Breast epithelium (tissue), 4 donors: ENCODE measurements at regions not wholly inside any gene's neighbourhood (a gene's known extent, or its start where the extent isn't known, plus 50 kb on each side); places are given as distances from the start of the nearest gene placed in this dataset.

Experiments
- DNase-seq, 2 donors: peaks; one replicate each; pipeline ENCODE4 v3.0.0-alpha.2; 2019; ENCODE audit warnings: low spot score in 2 of 2
- H3K27ac ChIP-seq, 2 donors: fragments of 200-600 bp; sonication (generic) in 1 of 2; one replicate each; pipeline ENCODE4 v1.5.1; 2016 to 2019; ENCODE audit warnings: mild to moderate bottlenecking in 1 of 2
- H3K27me3 ChIP-seq, 2 donors: fragments of 200-600 bp; sonication (generic) in 1 of 2; one replicate each; pipeline versions ENCODE4 v1.5.1 to v1.6.0; 2017 to 2019; ENCODE audit warnings: control low read depth in 1 of 2, mild to moderate bottlenecking in 1 of 2
- H3K36me3 ChIP-seq: fragments of 200-600 bp; one replicate; pipeline ENCODE4 v1.5.1; 2019
- H3K4me1 ChIP-seq, 2 donors: fragments of 200-600 bp; sonication (generic); one replicate each; pipeline ENCODE4 v1.5.1; 2016 to 2019; ENCODE audit warnings: control low read depth in 1 of 2
- H3K4me3 ChIP-seq, 3 donors: fragments of 200-600 bp; sonication (generic); 1 replicate in 2 of 3; 2 replicates in 1 of 3; pipeline ENCODE4 v1.5.1; 2016 to 2019; ENCODE audit warnings: mild to moderate bottlenecking in 3 of 3, moderate library complexity in 2 of 3
- H3K9me3 ChIP-seq, 2 donors: fragments of 200-600 bp; sonication (generic) in 1 of 2; one replicate each; pipeline ENCODE4 v1.5.1; 2016 to 2019; ENCODE audit warnings: control low read depth in 1 of 2
- CTCF ChIP-seq, 3 donors: fragments of 450-650 bp; IDR thresholded peaks; one replicate each; pipeline ENCODE4 v1.5.1; 2016 to 2017; ENCODE audit warnings: antibody characterized with exemption in 3 of 3, mild to moderate bottlenecking in 3 of 3, moderate library complexity in 3 of 3
- POLR2A ChIP-seq: fragments of 450-650 bp; IDR thresholded peaks from one replicate; pipeline ENCODE4 v1.6.1; 2016; ENCODE audit warnings: antibody characterized with exemption, mild to moderate bottlenecking, moderate library complexity
- POLR2AphosphoS5 ChIP-seq, 3 donors: sonication (generic); formaldehyde crosslinking; IDR thresholded peaks; one replicate each; pipeline ENCODE4 v1.6.1; 2017; ENCODE audit warnings: antibody characterized with exemption in 3 of 3
- intact Hi-C: fragments of 100-400 bp; cut with DNase I; formaldehyde crosslinking; loops from one replicate; pipeline ENCODE4 v1.15.1; 2023; ENCODE audit warnings: low total_unique reads

- intact Hi-C loops = no loop called here
- H3K27ac ChIP-seq = no peak overlapping the region
- no peak for DNase-seq
- H3K27me3 ChIP-seq = no peaks in the 10 kb centered on the region
- no peaks in the 10 kb centered on the region for H3K9me3 ChIP-seq
- H3K4me1 ChIP-seq = no peaks in the 10 kb centered on the region
- TF ChIP-seq POLR2A (no peak), CTCF (IDR thresholded peaks at IDR 0.05) (no peak), POLR2AphosphoS5 (IDR thresholded peaks at IDR 0.05) (no peak)
- H3K36me3 ChIP-seq = no peaks in the 10 kb centered on the region
- no peak overlapping the region for H3K4me3 ChIP-seq
These were observed 1113.7 kb downstream of the CDH11 start for GRCh38 chr16:64008131-64008530.

DNA sequence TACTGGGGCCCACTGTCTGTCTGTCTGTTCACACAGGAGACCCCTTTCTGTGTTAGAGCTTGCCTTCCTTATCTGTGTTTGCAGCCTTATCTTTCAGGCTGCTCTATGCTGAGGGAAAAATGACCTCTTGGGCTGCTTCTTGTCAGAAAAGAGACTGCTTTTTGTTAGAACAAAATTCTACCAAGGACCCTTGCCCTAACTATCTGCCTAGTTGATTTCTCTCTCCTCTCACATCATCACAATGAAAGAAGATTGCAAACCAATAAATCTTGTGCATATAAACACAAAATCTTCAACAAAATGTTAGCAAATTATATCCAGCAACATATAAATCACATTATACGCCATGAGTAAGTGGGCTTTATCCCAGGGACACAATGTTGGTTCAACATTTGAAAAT is 1117.7 kb downstream of the CDH11 start:
- H3K4me3 ChIP-seq = no peak overlapping the region
- no peaks in the 10 kb centered on the region for H3K27me3 ChIP-seq
- H3K9me3 ChIP-seq = no peaks in the 10 kb centered on the region
- no peaks in the 10 kb centered on the region for H3K36me3 ChIP-seq
- no peak for TF ChIP-seq POLR2A
- TF ChIP-seq CTCF (IDR thresholded peaks at IDR 0.05) = no peak
- no peak for TF ChIP-seq POLR2AphosphoS5 (IDR thresholded peaks at IDR 0.05)
- DNase-seq = no peak
- H3K27ac ChIP-seq = no peak overlapping the region
- intact Hi-C loops = no loop called here
- H3K4me1 ChIP-seq = no peaks in the 10 kb centered on the region

- Histone ChIP-seq H3K27me3 (no peaks in the 10 kb centered on the region), H3K36me3 (no peaks in the 10 kb centered on the region), H3K4me1 (no peaks in the 10 kb centered on the region), H3K4me3 (no peak overlapping the region), H3K27ac (no peak overlapping the region), H3K9me3 (no peaks in the 10 kb centered on the region)
- DNase-seq = no peak
- no peak for TF ChIP-seq POLR2A
- TF ChIP-seq CTCF (IDR thresholded peaks at IDR 0.05) = no peak
- no peak for TF ChIP-seq POLR2AphosphoS5 (IDR thresholded peaks at IDR 0.05)
- intact Hi-C loops = no loop called here
These were observed 1126.8 kb downstream of the CDH11 start for GRCh38 chr16:63995025-63995424.

DNA sequence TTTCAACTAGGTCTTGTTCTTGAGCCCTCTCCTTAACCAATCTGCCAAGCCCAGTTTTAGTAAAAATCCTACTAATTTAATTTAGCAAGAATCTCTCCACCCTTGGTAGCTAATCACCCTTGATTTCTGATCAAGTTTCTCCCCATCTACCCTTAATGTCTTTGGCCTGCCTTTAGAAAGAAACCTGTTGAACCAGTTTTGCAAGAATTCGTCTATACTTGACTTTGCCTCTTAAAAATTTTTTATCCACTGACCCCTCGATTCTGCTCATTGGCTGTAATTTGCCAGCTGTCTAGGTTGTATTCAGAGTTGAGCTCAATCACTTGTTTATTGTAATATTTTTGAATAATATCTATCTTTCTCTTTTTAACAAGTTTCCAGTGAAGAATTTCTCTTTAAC is 1138.5 kb downstream of the CDH11 start:
- Histone ChIP-seq H3K36me3 (no peaks in the 10 kb centered on the region), H3K9me3 (no peaks in the 10 kb centered on the region), H3K4me1 (no peaks in the 10 kb centered on the region), H3K4me3 (no peak overlapping the region), H3K27ac (no peak overlapping the region), H3K27me3 (no peaks in the 10 kb centered on the region)
- intact Hi-C loops = no loop called here
- TF ChIP-seq POLR2A (no peak), CTCF (IDR thresholded peaks at IDR 0.05) (no peak), POLR2AphosphoS5 (IDR thresholded peaks at IDR 0.05) (no peak)
- no peak for DNase-seq

DNA sequence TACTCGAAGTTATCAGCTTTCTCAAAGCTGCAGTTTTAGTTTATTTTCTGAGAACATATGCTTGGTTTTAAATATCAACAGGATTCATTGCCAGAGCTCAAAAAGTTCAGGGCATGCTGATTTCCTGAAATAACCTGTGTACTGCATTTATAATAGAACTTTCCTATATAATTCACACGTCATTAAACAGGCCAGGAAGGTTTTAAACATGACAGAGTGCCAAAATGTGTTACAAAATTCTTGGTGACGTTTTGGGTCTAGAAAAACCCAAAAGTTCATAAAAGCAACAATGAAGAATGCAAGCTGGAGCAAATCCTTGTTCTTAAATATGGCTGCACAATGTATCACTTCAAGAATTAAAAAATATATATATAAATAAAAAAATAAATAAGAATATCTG is 1139.1 kb downstream of the CDH11 start:
- H3K27me3 ChIP-seq = no peaks in the 10 kb centered on the region
- H3K36me3 ChIP-seq = no peaks in the 10 kb centered on the region
- no peaks in the 10 kb centered on the region for H3K4me1 ChIP-seq
- DNase-seq = no peak
- H3K9me3 ChIP-seq = no peaks in the 10 kb centered on the region
- no peak overlapping the region for H3K4me3 ChIP-seq
- no peak overlapping the region for H3K27ac ChIP-seq
- intact Hi-C loops = no loop called here
- no peak for TF ChIP-seq CTCF (IDR thresholded peaks at IDR 0.05)
- TF ChIP-seq POLR2A = no peak
- no peak for TF ChIP-seq POLR2AphosphoS5 (IDR thresholded peaks at IDR 0.05)
